ENCODE measurements at regions not wholly inside any gene's neighbourhood (a gene's known extent, or its start where the extent isn't known, plus 50 kb on each side); places are given as distances from the start of the nearest gene placed in this dataset.
"Not testable (repeated sequence)": the region's sequence is repeated elsewhere in the genome, so short reads cannot be mapped to it uniquely, and the experiment has no call there.

GRCh38 chr16:86232496-86232895, 277.8 kb upstream of the FOXF1 start:
- TF ChIP-seq POLR2A (IDR thresholded peaks at IDR 0.05) = no peak
- TF ChIP-seq, protein P1, sequence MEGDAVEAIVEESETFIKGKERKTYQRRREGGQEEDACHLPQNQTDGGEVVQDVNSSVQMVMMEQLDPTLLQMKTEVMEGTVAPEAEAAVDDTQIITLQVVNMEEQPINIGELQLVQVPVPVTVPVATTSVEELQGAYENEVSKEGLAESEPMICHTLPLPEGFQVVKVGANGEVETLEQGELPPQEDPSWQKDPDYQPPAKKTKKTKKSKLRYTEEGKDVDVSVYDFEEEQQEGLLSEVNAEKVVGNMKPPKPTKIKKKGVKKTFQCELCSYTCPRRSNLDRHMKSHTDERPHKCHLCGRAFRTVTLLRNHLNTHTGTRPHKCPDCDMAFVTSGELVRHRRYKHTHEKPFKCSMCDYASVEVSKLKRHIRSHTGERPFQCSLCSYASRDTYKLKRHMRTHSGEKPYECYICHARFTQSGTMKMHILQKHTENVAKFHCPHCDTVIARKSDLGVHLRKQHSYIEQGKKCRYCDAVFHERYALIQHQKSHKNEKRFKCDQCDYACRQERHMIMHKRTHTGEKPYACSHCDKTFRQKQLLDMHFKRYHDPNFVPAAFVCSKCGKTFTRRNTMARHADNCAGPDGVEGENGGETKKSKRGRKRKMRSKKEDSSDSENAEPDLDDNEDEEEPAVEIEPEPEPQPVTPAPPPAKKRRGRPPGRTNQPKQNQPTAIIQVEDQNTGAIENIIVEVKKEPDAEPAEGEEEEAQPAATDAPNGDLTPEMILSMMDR (IDR thresholded peaks at IDR 0.05) = no peak

GRCh38 chr16:86233506-86233905, 276.8 kb upstream of the FOXF1 start:
- H3K4me1 ChIP-seq; intact Hi-C loops (cut with DNase I); H3K4me3 ChIP-seq; H3K9me3 ChIP-seq; H3K27ac ChIP-seq; ATAC-seq; H3K27me3 ChIP-seq; H3K36me3 ChIP-seq: not testable (repeated sequence)
- DNase-seq = peak in 1 of 3 donors; percentile 14
- 44% methylated on average over 5 of the region's 15 CpGs for WGBS (ENCODE audit: insufficient coverage, low coverage, low lambda C conversion rate, missing lambda C conversion rate)

More at GRCh38 chr16:86232496-86232895, 277.8 kb upstream of the FOXF1 start:
- 55% methylated on average over 2 of the region's 9 CpGs for WGBS (ENCODE audit: insufficient coverage, low coverage, low lambda C conversion rate, missing lambda C conversion rate)
- Histone ChIP-seq H3K4me1 (no peaks in the 10 kb centered on the region), H3K4me3 (no peak overlapping the region), H3K36me3 (no peaks in the 10 kb centered on the region), H3K9me3 (no peaks in the 10 kb centered on the region), H3K27me3 (no peaks in the 10 kb centered on the region), H3K27ac (no peak overlapping the region)
- ATAC-seq (no peak), DNase-seq (peak in 1 of 3 donors; percentile 25)
- intact Hi-C loops (cut with DNase I) = no loop called here

DNA sequence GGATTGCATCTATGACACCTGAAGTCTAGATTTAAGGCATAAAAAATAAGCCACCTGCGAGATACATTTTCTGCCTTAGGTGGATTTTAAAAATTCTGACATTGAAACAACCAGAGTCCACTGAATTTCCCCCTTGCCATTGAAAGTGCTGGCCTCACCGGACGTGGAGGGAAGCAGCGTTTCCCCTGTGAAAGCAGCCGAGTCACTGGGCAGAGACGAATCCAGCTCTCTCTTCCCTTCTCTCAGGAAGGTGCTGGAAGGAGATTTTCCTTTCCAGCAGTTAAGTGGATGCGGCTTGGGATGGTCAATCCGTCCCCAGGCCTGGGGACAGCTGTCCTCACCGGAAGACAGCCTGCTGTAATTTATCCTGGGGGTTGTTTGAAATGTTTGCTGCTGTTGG, 270.9 kb upstream of the FOXF1 start:
- intact Hi-C loops (cut with DNase I) = no loop called here
- WGBS (ENCODE audit: insufficient coverage, low coverage, low lambda C conversion rate, missing lambda C conversion rate) = 27% methylated on average over 8 of the region's 9 CpGs
- Histone ChIP-seq H3K9me3 (no peaks in the 10 kb centered on the region), H3K27me3 (no peaks in the 10 kb centered on the region), H3K36me3 (no peaks in the 10 kb centered on the region), H3K4me3 (no peak overlapping the region), H3K27ac (no peak overlapping the region), H3K4me1 (no peaks in the 10 kb centered on the region)
- TF ChIP-seq, protein P1 (IDR thresholded peaks at IDR 0.05) = no peak
- TF ChIP-seq POLR2A (IDR thresholded peaks at IDR 0.05) = no peak
- ATAC-seq (peak in 1 of 4 donors; percentile 27), DNase-seq (no peak)

DNA sequence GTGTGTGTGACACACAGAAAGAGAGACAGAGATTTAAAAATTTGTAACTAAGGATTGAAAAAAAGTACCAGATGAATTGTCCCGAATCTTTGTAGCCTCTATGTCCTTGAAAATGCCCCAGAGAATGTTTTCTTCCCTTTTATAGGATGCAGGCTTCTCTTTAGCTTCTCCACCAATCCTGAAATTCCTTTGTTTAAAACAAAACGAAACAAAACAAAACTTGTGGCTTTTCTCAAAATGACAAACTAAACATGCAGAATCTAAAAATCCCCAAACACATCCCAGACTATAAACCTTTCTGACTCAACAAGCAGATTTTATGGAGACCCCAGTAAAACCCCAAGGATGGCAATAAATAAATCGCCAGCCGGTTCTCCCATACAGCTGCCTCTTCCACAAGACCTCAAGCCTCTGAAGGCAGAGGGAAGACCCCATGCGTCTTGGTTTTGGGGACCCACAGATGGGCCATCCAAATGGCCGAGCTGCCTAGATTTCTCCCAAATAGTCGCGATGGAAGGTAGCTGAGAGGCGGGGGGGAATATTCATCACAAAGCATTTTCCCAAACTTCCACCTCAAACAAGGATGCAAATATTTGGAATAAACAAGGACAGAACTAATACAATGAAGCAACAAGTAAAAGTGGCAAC, 269.5 kb upstream of the FOXF1 start:
- Histone ChIP-seq H3K4me3 (no peak overlapping the region), H3K36me3 (no peaks in the 10 kb centered on the region), H3K9me3 (no peaks in the 10 kb centered on the region), H3K27me3 (no peaks in the 10 kb centered on the region), H3K27ac (no peak overlapping the region), H3K4me1 (no peaks in the 10 kb centered on the region)
- DNase-seq (no peak), ATAC-seq (no peak)
- WGBS (ENCODE audit: insufficient coverage, low coverage, low lambda C conversion rate, missing lambda C conversion rate) = 29% methylated on average over 9 of the region's 9 CpGs
- no peak for TF ChIP-seq POLR2A (IDR thresholded peaks at IDR 0.05)
- TF ChIP-seq, protein P1 (IDR thresholded peaks at IDR 0.05) = no peak
- intact Hi-C loops (cut with DNase I) = no loop called here

- peak in 1 of 4 donors; percentile 20 for ATAC-seq
- no peaks in the 10 kb centered on the region for H3K4me1 ChIP-seq
- WGBS (ENCODE audit: insufficient coverage, low coverage, low lambda C conversion rate, missing lambda C conversion rate) = 43% methylated on average over 5 of the region's 7 CpGs
- TF ChIP-seq, protein P1 (IDR thresholded peaks at IDR 0.05) = no peak
- TF ChIP-seq POLR2A (IDR thresholded peaks at IDR 0.05) = no peak
- H3K36me3 ChIP-seq = no peaks in the 10 kb centered on the region
- no peak overlapping the region for H3K27ac ChIP-seq
- H3K9me3 ChIP-seq = no peaks in the 10 kb centered on the region
- H3K4me3 ChIP-seq = no peak overlapping the region
- no peaks in the 10 kb centered on the region for H3K27me3 ChIP-seq
- intact Hi-C loops (cut with DNase I) = no loop called here
- no peak for DNase-seq
Measured at GRCh38 chr16:86241681-86242080, 268.6 kb upstream of the FOXF1 start.
